ENCODE measurements at regions not wholly inside any gene's neighbourhood (a gene's known extent, or its start where the extent isn't known, plus 50 kb on each side); places are given as distances from the start of the nearest gene placed in this dataset.

DNA sequence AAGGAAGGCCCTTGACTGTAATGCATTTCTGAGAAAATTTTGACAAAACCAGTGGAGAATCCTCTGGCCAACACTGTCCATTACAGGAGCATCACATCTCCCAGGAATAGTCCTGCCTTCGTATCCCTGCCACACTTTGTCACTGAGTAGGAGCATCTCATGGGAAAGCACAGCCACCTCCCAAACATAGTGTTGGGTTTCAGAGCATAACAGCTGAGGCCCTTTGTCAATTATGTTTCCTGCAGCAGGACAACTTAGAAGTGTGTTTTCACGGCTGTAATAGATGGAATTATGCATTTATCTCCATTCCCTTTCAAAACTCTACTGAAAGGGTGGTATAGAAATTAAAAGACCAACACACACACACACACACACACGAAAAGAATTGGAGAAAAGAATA, 91.1 kb upstream of the SMAD1 start:
- TF ChIP-seq, protein P1, sequence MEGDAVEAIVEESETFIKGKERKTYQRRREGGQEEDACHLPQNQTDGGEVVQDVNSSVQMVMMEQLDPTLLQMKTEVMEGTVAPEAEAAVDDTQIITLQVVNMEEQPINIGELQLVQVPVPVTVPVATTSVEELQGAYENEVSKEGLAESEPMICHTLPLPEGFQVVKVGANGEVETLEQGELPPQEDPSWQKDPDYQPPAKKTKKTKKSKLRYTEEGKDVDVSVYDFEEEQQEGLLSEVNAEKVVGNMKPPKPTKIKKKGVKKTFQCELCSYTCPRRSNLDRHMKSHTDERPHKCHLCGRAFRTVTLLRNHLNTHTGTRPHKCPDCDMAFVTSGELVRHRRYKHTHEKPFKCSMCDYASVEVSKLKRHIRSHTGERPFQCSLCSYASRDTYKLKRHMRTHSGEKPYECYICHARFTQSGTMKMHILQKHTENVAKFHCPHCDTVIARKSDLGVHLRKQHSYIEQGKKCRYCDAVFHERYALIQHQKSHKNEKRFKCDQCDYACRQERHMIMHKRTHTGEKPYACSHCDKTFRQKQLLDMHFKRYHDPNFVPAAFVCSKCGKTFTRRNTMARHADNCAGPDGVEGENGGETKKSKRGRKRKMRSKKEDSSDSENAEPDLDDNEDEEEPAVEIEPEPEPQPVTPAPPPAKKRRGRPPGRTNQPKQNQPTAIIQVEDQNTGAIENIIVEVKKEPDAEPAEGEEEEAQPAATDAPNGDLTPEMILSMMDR (IDR thresholded peaks at IDR 0.05), result no peak
- TF ChIP-seq POLR2A (IDR thresholded peaks at IDR 0.05), result no peak
